ENCODE measurements at regions not wholly inside any gene's neighbourhood (a gene's known extent, or its start where the extent isn't known, plus 50 kb on each side); places are given as distances from the start of the nearest gene placed in this dataset.

- H3K9ac ChIP-seq (ENCODE audit: control insufficient read depth, extremely low read depth, insufficient read depth, low read length), result no peak overlapping the region
- H3K4me3 ChIP-seq (ENCODE audit: control insufficient read depth in 2 of 3, extremely low read depth in 1 of 3, insufficient read depth in 2 of 3, low read depth in 1 of 3, low read length in 3 of 3), result no peak overlapping the region
- no peak overlapping the region for H2AFZ ChIP-seq (ENCODE audit: control insufficient read depth, low read length)
- no peaks in the 10 kb centered on the region for H3K27me3 ChIP-seq (ENCODE audit: control insufficient read depth, extremely low read depth, insufficient read depth, low read length)
- no peaks in the 10 kb centered on the region for H3K9me1 ChIP-seq (ENCODE audit: control insufficient read depth, extremely low read depth, insufficient read depth, low read length)
- no peaks in the 10 kb centered on the region for H3K36me3 ChIP-seq (ENCODE audit: control insufficient read depth in 2 of 2, extremely low read depth in 1 of 2, insufficient read depth in 2 of 2, low read length in 2 of 2)
- no peaks in the 10 kb centered on the region for H3K79me2 ChIP-seq (ENCODE audit: control insufficient read depth, insufficient read depth, low read length)
- H3K9me3 ChIP-seq (ENCODE audit: control insufficient read depth, low read depth, low read length), result no peaks in the 10 kb centered on the region
- H3K4me2 ChIP-seq (ENCODE audit: control insufficient read depth, extremely low read depth, insufficient read depth, low read depth, low read length), result no peak overlapping the region
- no peak for DNase-seq (ENCODE audit: low read depth, low spot score)
- no peaks in the 10 kb centered on the region for H3K4me1 ChIP-seq (ENCODE audit: control insufficient read depth, extremely low read depth, insufficient read depth, low read length)
- FAIRE-seq, result no peak
- no peak for TF ChIP-seq EZH2 (IDR thresholded peaks at IDR 0.05; ENCODE audit: low read length)
- TF ChIP-seq CTCF (optimal IDR thresholded peaks at IDR 0.05 in 1 of 3, IDR thresholded peaks at IDR 0.05 in 1 of 3, conservative IDR thresholded peaks at IDR 0.05 in 1 of 3; ENCODE audit: extremely low read depth in 1 of 3, insufficient read depth in 2 of 3, low read length in 3 of 3), result no peak
- dilution Hi-C loops (cut with MboI; ENCODE audit: extremely low pct_ligation_motif_present, low sequenced_read_pairs), result loop anchor here (25.0 kb wide), 1 partner anchor 957 kb away; no protein-coding TSS in a partner anchor
- no peaks in the 10 kb centered on the region for H4K20me1 ChIP-seq (ENCODE audit: control insufficient read depth, extremely low read depth, insufficient read depth, low read length)
- H3K27ac ChIP-seq (ENCODE audit: control insufficient read depth, insufficient read depth, low read length), result no peak overlapping the region
Observed at GRCh38 chr4:124330045-124330444, 382.5 kb downstream of the ANKRD50 start.

- Histone ChIP-seq H4K20me1 (ENCODE audit: control insufficient read depth, extremely low read depth, insufficient read depth, low read length) (no peaks in the 10 kb centered on the region), H3K27ac (ENCODE audit: control insufficient read depth, insufficient read depth, low read length) (no peak overlapping the region), H3K27me3 (ENCODE audit: control insufficient read depth, extremely low read depth, insufficient read depth, low read length) (no peaks in the 10 kb centered on the region), H3K4me1 (ENCODE audit: control insufficient read depth, extremely low read depth, insufficient read depth, low read length) (no peaks in the 10 kb centered on the region), H3K9ac (ENCODE audit: control insufficient read depth, extremely low read depth, insufficient read depth, low read length) (no peak overlapping the region), H3K9me3 (ENCODE audit: control insufficient read depth, low read depth, low read length) (no peaks in the 10 kb centered on the region), H3K4me3 (ENCODE audit: control insufficient read depth in 2 of 3, extremely low read depth in 1 of 3, insufficient read depth in 2 of 3, low read depth in 1 of 3, low read length in 3 of 3) (no peak overlapping the region), H3K36me3 (ENCODE audit: control insufficient read depth in 2 of 2, extremely low read depth in 1 of 2, insufficient read depth in 2 of 2, low read length in 2 of 2) (no peaks in the 10 kb centered on the region), H2AFZ (ENCODE audit: control insufficient read depth, low read length) (no peak overlapping the region), H3K79me2 (ENCODE audit: control insufficient read depth, insufficient read depth, low read length) (no peaks in the 10 kb centered on the region), H3K9me1 (ENCODE audit: control insufficient read depth, extremely low read depth, insufficient read depth, low read length) (no peaks in the 10 kb centered on the region), H3K4me2 (ENCODE audit: control insufficient read depth, extremely low read depth, insufficient read depth, low read depth, low read length) (no peak overlapping the region)
- FAIRE-seq (no peak), DNase-seq (ENCODE audit: low read depth, low spot score) (no peak)
- dilution Hi-C loops (cut with MboI; ENCODE audit: extremely low pct_ligation_motif_present, low sequenced_read_pairs), result loop anchor here (25.0 kb wide), 1 partner anchor 956 kb away; no protein-coding TSS in a partner anchor
- no peak for TF ChIP-seq CTCF (optimal IDR thresholded peaks at IDR 0.05 in 1 of 3, IDR thresholded peaks at IDR 0.05 in 1 of 3, conservative IDR thresholded peaks at IDR 0.05 in 1 of 3; ENCODE audit: extremely low read depth in 1 of 3, insufficient read depth in 2 of 3, low read length in 3 of 3)
- no peak for TF ChIP-seq EZH2 (IDR thresholded peaks at IDR 0.05; ENCODE audit: low read length)
Observed at GRCh38 chr4:124331781-124332180, 380.8 kb downstream of the ANKRD50 start.
